Caco-2 (cell line): ENCODE measurements at regions not wholly inside any gene's neighbourhood (a gene's known extent, or its start where the extent isn't known, plus 50 kb on each side); places are given as distances from the start of the nearest gene placed in this dataset.

Experiments
- BruUV-seq: library from RNA; stranded (reverse); fragments of 400-500 nt; replicated peaks from 2 replicates; lab custom pipeline; 2021; lab: Mats Ljungman, UMichigan
- CTCF ChIA-PET: fragments of 300-600 bp; sonication (Branson Sonifier 250); formaldehyde crosslinking; loops from one replicate; lab custom pipeline; 2022; ENCODE audit warnings: antibody characterized with exemption; lab: Charles Lee
- POLR2A ChIA-PET: fragments of 300-600 bp; sonication (Branson Sonifier 250); formaldehyde crosslinking; loops from one replicate; lab custom pipeline; 2022; ENCODE audit warnings: antibody characterized with exemption; lab: Charles Lee
- DNase-seq, 2 experiments: peaks; one replicate each; pipeline versions ENCODE4 v3.0.0 to v3.0.0-alpha.2; 2020 to 2022
- H3K27me3 ChIP-seq: replicated peaks from 2 replicates; pipeline ENCODE4 v1.6.0; 2011; ENCODE audit warnings: low read length; ENCODE audit not compliant: control insufficient read depth, insufficient read depth
- H3K36me3 ChIP-seq: 2 replicates; pipeline ENCODE4 v1.5.1; 2011; ENCODE audit warnings: low read length; ENCODE audit not compliant: control insufficient read depth, insufficient read depth
- H3K4me1 ChIP-seq: fragments of 250-450 bp; sonication (Bioruptor Pico); 2 replicates; pipeline ENCODE4 v1.5.1; 2020; ENCODE audit warnings: mild to moderate bottlenecking
- H3K4me3 ChIP-seq: 2 replicates; pipeline ENCODE4 v1.5.1; 2011; ENCODE audit warnings: low read depth, mild to moderate bottlenecking, control low read depth, low read length
- H3K9me3 ChIP-seq: fragments of 250-450 bp; sonication (Bioruptor Pico); 2 replicates; pipeline ENCODE4 v1.5.1; 2020; ENCODE audit warnings: mild to moderate bottlenecking, moderate library complexity
- H3K27ac Mint-ChIP-seq: one replicate; pipeline ENCODE4 v1.8.0; 2022; ENCODE audit warnings: mixed read lengths; ENCODE audit not compliant: unreplicated experiment
- H3K27me3 Mint-ChIP-seq: one replicate; pipeline ENCODE4 v1.8.0; 2022; ENCODE audit warnings: mixed read lengths; ENCODE audit not compliant: insufficient read depth, unreplicated experiment
- H3K36me3 Mint-ChIP-seq: one replicate; pipeline ENCODE4 v1.8.0; 2022; ENCODE audit warnings: mild to moderate bottlenecking, mixed read lengths; ENCODE audit not compliant: insufficient read depth, unreplicated experiment
- H3K4me1 Mint-ChIP-seq: one replicate; pipeline ENCODE4 v1.8.0; 2022; ENCODE audit warnings: low read depth, mixed read lengths; ENCODE audit not compliant: unreplicated experiment
- H3K4me3 Mint-ChIP-seq: one replicate; pipeline ENCODE4 v1.8.0; 2022; ENCODE audit warnings: mild to moderate bottlenecking, moderate library complexity, mixed read lengths; ENCODE audit not compliant: unreplicated experiment
- H3K9me3 Mint-ChIP-seq: one replicate; pipeline ENCODE4 v1.8.0; 2022; ENCODE audit warnings: mixed read lengths; ENCODE audit not compliant: unreplicated experiment
- intact Hi-C: fragments of 100-400 bp; cut with micrococcal nuclease; formaldehyde crosslinking; loops from one replicate; pipeline ENCODE4 v1.10.0; 2022; ENCODE audit not compliant: unreplicated experiment
- TF ChIP-seq, protein P1 (sequence below), 2 experiments: fragments of 200-600 bp in 1 of 2; IDR thresholded peaks; 1 replicate in 1 of 2; 2 replicates in 1 of 2; pipeline versions ENCODE4 v1.5.1 to v1.8.0; 2011 to 2022; ENCODE audit warnings: antibody characterized with exemption in 1 of 2, control low read depth in 1 of 2, inconsistent platforms in 1 of 2, low read depth in 1 of 2, low read length in 1 of 2, mild to moderate bottlenecking in 1 of 2, moderate library complexity in 1 of 2; ENCODE audit not compliant: insufficient read depth in 1 of 2, severe bottlenecking in 1 of 2, unreplicated experiment in 1 of 2

DNA sequence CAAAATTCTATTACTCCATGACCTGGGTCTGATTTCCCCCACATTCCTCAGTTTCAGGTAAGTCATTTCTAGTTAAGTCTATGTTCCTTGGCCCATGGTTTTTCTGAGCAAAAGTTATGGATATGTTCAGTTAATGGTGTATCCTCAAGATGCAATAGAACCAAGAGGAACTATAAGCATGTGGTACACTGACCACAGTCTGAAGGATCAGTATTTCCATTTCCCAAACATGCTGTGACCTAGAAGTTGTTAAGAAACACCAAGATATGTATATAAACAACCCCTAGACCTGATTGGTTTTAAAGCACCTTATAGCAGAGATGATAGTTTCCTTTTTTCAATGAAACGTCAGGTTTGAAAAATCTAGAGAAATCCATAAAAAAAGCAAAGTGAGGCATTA lies 94.2 kb upstream of the ABCB5 start:
- Histone ChIP-seq H3K9me3 (no peaks in the 10 kb centered on the region), H3K36me3 (no peaks in the 10 kb centered on the region), H3K4me1 (no peaks in the 10 kb centered on the region), H3K27me3 (no peaks in the 10 kb centered on the region; the same call in 1 of the 2 replicates), H3K4me3 (no peak overlapping the region)
- no peaks in the 10 kb centered on the region for H3K4me1 Mint-ChIP-seq
- no peak for DNase-seq
- no TSS peak for BruUV-seq
- ChIA-PET POLR2A (no interaction called here), CTCF (no interaction called here)
- no peak overlapping the region for H3K27ac Mint-ChIP-seq
- H3K4me3 Mint-ChIP-seq = no peak overlapping the region
- H3K27me3 Mint-ChIP-seq = peaks cover 6% of the 10 kb centered on the region
- H3K9me3 Mint-ChIP-seq = no peaks in the 10 kb centered on the region
- intact Hi-C loops = no loop called here
- no peaks in the 10 kb centered on the region for H3K36me3 Mint-ChIP-seq
- TF ChIP-seq, protein P1, sequence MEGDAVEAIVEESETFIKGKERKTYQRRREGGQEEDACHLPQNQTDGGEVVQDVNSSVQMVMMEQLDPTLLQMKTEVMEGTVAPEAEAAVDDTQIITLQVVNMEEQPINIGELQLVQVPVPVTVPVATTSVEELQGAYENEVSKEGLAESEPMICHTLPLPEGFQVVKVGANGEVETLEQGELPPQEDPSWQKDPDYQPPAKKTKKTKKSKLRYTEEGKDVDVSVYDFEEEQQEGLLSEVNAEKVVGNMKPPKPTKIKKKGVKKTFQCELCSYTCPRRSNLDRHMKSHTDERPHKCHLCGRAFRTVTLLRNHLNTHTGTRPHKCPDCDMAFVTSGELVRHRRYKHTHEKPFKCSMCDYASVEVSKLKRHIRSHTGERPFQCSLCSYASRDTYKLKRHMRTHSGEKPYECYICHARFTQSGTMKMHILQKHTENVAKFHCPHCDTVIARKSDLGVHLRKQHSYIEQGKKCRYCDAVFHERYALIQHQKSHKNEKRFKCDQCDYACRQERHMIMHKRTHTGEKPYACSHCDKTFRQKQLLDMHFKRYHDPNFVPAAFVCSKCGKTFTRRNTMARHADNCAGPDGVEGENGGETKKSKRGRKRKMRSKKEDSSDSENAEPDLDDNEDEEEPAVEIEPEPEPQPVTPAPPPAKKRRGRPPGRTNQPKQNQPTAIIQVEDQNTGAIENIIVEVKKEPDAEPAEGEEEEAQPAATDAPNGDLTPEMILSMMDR (IDR thresholded peaks at IDR 0.05; ENCODE audit: insufficient read depth in 1 of 2, low read depth in 1 of 2, low read length in 1 of 2, severe bottlenecking in 1 of 2, unreplicated experiment in 1 of 2) = no peak

DNA sequence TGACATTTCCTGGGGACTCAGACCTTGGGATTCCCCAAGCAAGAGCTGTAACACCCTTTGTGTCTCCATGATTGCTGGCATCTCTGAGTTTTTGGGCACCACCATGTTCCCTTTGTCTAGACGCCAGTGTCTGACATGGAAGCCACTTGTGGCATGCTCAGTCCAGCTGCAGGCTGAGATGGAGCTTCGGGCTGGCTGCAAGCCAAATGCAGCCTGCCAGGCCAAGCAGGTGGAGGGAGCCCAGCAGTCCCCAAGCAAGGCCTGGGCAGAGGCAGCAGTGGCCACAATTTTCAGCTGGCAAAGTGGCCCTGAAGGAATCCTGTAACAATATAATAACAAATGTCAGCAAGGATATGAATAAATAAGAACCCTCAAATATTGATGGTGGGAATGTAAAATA lies 86.2 kb upstream of the ABCB5 start:
- TF ChIP-seq, protein P1 (IDR thresholded peaks at IDR 0.05; ENCODE audit: insufficient read depth in 1 of 2, low read depth in 1 of 2, low read length in 1 of 2, severe bottlenecking in 1 of 2, unreplicated experiment in 1 of 2) = no peak
- DNase-seq = no peak
- intact Hi-C loops = no loop called here
- Mint-ChIP-seq H3K4me3 (no peak overlapping the region), H3K36me3 (no peaks in the 10 kb centered on the region), H3K4me1 (no peaks in the 10 kb centered on the region), H3K27ac (no peak overlapping the region), H3K27me3 (peaks cover 6% of the 10 kb centered on the region), H3K9me3 (peaks cover 12% of the 10 kb centered on the region)
- POLR2A ChIA-PET = no interaction called here
- CTCF ChIA-PET = no interaction called here
- H3K4me1 ChIP-seq = no peaks in the 10 kb centered on the region
- no peak overlapping the region for H3K4me3 ChIP-seq
- H3K9me3 ChIP-seq = peaks cover 3% of the 10 kb centered on the region; the same call in 1 of the 2 replicates
- H3K27me3 ChIP-seq = no peaks in the 10 kb centered on the region
- no TSS peak for BruUV-seq
- H3K36me3 ChIP-seq = no peaks in the 10 kb centered on the region

DNA sequence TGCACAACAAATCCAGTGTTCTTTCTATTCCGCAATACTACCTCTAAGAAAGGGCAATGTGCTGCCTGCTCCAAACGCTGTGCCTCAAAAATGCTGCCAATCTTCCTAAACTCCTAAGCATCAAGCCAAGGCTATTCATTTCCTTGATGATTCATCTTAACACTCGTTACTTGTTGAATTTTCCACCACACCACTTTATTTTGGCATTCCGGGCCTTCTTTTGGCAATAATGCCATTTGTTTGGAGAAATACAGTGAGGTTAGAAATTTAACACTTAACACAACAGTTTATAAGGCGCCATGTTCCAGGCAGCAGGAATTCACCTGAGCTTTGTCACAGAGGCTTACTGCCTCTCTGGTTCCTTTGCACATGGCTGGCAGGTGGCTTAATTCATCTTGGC lies 82.6 kb upstream of the ABCB5 start:
- Mint-ChIP-seq H3K4me1 (no peaks in the 10 kb centered on the region), H3K9me3 (no peaks in the 10 kb centered on the region), H3K27me3 (no peaks in the 10 kb centered on the region), H3K4me3 (no peak overlapping the region), H3K27ac (no peak overlapping the region), H3K36me3 (no peaks in the 10 kb centered on the region)
- no peak overlapping the region for H3K4me3 ChIP-seq
- peaks cover 3% of the 10 kb centered on the region; the same call in 1 of the 2 replicates for H3K9me3 ChIP-seq
- ChIA-PET POLR2A (no interaction called here), CTCF (no interaction called here)
- H3K36me3 ChIP-seq = no peaks in the 10 kb centered on the region
- TF ChIP-seq, protein P1 (IDR thresholded peaks at IDR 0.05; ENCODE audit: insufficient read depth in 1 of 2, low read depth in 1 of 2, low read length in 1 of 2, severe bottlenecking in 1 of 2, unreplicated experiment in 1 of 2) = no peak
- H3K4me1 ChIP-seq = no peaks in the 10 kb centered on the region
- no TSS peak for BruUV-seq
- DNase-seq = no peak
- H3K27me3 ChIP-seq = no peaks in the 10 kb centered on the region
- intact Hi-C loops = no loop called here
